Sigmoid colon (tissue), 4 donors: ENCODE measurements at regions not wholly inside any gene's neighbourhood (a gene's known extent, or its start where the extent isn't known, plus 50 kb on each side); places are given as distances from the start of the nearest gene placed in this dataset.

Source experiments
- POLR2A ChIP-seq, 2 donors: fragments of 450-650 bp; IDR thresholded peaks; one replicate each; pipeline ENCODE4 v1.6.1; 2016; ENCODE audit warnings: antibody characterized with exemption in 2 of 2, mild to moderate bottlenecking in 2 of 2, moderate library complexity in 2 of 2
- POLR2AphosphoS5 ChIP-seq, 4 donors: sonication (generic); formaldehyde crosslinking; IDR thresholded peaks; one replicate each; pipeline ENCODE4 v1.6.1; 2017; ENCODE audit warnings: antibody characterized with exemption in 4 of 4
- TF ChIP-seq, protein P1 (sequence below), 4 experiments: fragments of 450-650 bp in 3 of 4; fragments of 200-600 bp in 1 of 4; IDR thresholded peaks; one replicate each; pipeline ENCODE4 v1.5.1; 2016 to 2019; ENCODE audit warnings: antibody characterized with exemption in 4 of 4, mild to moderate bottlenecking in 3 of 4, moderate library complexity in 2 of 4

DNA sequence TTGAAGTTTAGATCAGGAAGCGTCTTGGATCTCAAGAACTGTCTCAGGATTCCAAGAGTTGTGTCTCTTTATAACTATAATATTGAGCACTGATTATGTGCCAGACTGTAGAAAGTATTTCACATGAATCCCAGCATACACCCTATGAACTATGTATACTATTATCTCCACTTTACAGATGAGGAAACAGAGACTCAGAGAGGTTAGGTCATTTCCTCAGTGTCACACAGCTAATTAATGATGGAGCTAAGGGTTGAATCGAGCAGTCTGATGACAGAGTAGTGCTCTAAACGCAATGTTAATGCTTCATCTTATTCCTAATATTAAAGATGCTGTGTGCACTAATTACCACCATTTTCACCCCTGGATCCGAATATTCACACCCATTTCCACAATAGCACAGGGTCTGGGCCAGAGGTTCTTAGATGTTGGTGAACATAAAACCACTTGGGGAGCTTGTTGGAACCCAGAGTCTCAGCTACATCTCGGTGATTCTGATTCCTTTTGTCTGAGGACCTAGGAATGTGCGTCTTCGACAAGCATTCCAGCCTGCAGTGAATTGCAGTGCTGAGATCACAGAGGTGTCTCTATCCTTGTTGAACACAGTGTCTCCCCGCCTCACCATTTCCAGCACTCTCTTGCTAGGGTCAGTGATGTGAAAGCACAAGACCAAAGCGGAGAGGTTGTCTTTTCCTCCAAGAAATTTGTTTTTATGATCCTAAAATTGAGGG, 213.8 kb downstream of the SP3 start:
- TF ChIP-seq POLR2A (IDR thresholded peaks at IDR 0.05) (no peak), POLR2AphosphoS5 (IDR thresholded peaks at IDR 0.05) (no peak)
- TF ChIP-seq, protein P1, sequence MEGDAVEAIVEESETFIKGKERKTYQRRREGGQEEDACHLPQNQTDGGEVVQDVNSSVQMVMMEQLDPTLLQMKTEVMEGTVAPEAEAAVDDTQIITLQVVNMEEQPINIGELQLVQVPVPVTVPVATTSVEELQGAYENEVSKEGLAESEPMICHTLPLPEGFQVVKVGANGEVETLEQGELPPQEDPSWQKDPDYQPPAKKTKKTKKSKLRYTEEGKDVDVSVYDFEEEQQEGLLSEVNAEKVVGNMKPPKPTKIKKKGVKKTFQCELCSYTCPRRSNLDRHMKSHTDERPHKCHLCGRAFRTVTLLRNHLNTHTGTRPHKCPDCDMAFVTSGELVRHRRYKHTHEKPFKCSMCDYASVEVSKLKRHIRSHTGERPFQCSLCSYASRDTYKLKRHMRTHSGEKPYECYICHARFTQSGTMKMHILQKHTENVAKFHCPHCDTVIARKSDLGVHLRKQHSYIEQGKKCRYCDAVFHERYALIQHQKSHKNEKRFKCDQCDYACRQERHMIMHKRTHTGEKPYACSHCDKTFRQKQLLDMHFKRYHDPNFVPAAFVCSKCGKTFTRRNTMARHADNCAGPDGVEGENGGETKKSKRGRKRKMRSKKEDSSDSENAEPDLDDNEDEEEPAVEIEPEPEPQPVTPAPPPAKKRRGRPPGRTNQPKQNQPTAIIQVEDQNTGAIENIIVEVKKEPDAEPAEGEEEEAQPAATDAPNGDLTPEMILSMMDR (IDR thresholded peaks at IDR 0.05): no peak
